ENCODE measurements at regions not wholly inside any gene's neighbourhood (a gene's known extent, or its start where the extent isn't known, plus 50 kb on each side); places are given as distances from the start of the nearest gene placed in this dataset.
"Not testable (repeated sequence)": the region's sequence is repeated elsewhere in the genome, so short reads cannot be mapped to it uniquely, and the experiment has no call there.

- DNase-seq (ENCODE audit: low read depth, low spot score) = no peak
- no peaks in the 10 kb centered on the region for H3K9me3 ChIP-seq (ENCODE audit: low read depth, low read length)
- no peaks in the 10 kb centered on the region for H3K36me3 ChIP-seq (ENCODE audit: insufficient read depth, low read length)
- H3K4me3 ChIP-seq = no peak overlapping the region
- no peak overlapping the region for H3K9ac ChIP-seq (ENCODE audit: insufficient read length)
- no peak overlapping the region for H3K27ac ChIP-seq
- TF ChIP-seq POLR2AphosphoS5 (IDR thresholded peaks at IDR 0.05; ENCODE audit: borderline replicate concordance, low read depth, low read length) (no peak), FOXP2 (optimal IDR thresholded peaks at IDR 0.05; ENCODE audit: control extremely low read depth, extremely low read length, insufficient read depth) (no peak), EZH2 (IDR thresholded peaks at IDR 0.05) (no peak)
These were observed 764.5 kb downstream of the TMTC2 start for GRCh38 chr12:83451189-83451588.

- DNase-seq (ENCODE audit: low read depth, low spot score) = no peak
- TF ChIP-seq EZH2 (IDR thresholded peaks at IDR 0.05) = no peak
- no peak for TF ChIP-seq POLR2AphosphoS5 (IDR thresholded peaks at IDR 0.05; ENCODE audit: borderline replicate concordance, low read depth, low read length)
- no peak for TF ChIP-seq FOXP2 (optimal IDR thresholded peaks at IDR 0.05; ENCODE audit: control extremely low read depth, extremely low read length, insufficient read depth)
These were observed 747.9 kb downstream of the TMTC2 start for GRCh38 chr12:83434600-83434999.

DNA sequence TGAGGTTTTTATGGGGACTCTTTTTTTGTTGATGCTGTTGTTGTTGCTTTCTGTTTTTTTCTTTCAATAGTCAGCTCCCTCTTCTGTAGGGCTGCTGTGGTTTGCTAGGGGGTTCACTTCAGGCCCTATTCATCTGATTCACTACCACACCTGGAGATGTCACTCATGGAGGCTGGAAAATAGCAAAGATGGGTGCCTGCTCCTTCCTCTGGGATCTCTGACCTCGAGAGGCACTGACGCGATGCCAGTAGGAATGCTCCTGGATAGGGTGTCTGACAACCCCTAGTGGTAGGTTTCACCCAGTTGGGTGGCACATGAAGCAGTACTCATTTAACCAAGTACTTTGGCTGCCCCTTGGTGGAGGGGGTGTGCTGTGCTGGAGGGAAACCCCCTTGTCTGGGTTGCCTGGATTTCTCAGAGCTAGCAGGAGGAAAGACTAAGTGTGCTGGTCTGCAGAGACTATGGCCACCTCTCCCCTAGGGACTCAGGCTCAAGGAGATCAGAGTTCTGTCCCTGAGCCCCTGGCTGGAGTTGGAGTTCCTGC is 745.5 kb downstream of the TMTC2 start:
- TF ChIP-seq EZH2 (IDR thresholded peaks at IDR 0.05) (no peak), POLR2AphosphoS5 (IDR thresholded peaks at IDR 0.05; ENCODE audit: borderline replicate concordance, low read depth, low read length) (no peak), FOXP2 (optimal IDR thresholded peaks at IDR 0.05; ENCODE audit: control extremely low read depth, extremely low read length, insufficient read depth) (no peak)
- no peak overlapping the region for H3K9ac ChIP-seq (ENCODE audit: insufficient read length)
- H3K4me3 ChIP-seq = no peak overlapping the region
- no peak overlapping the region for H3K27ac ChIP-seq
- H3K36me3 ChIP-seq (ENCODE audit: insufficient read depth, low read length) = no peaks in the 10 kb centered on the region
- DNase-seq (ENCODE audit: low read depth, low spot score) = no peak
- no peaks in the 10 kb centered on the region for H3K9me3 ChIP-seq (ENCODE audit: low read depth, low read length)

More at GRCh38 chr12:83434600-83434999, 747.9 kb downstream of the TMTC2 start:
- H3K36me3 ChIP-seq (ENCODE audit: insufficient read depth, low read length) = no peaks in the 10 kb centered on the region
- H3K9me3 ChIP-seq (ENCODE audit: low read depth, low read length) = no peaks in the 10 kb centered on the region
- H3K4me3 ChIP-seq = no peak overlapping the region
- no peak overlapping the region for H3K9ac ChIP-seq (ENCODE audit: insufficient read length)
- no peak overlapping the region for H3K27ac ChIP-seq

GRCh38 chr12:83427586-83428136 is 741.0 kb downstream of the TMTC2 start:
- H3K9me3 ChIP-seq (ENCODE audit: low read depth, low read length); H3K4me3 ChIP-seq; H3K9ac ChIP-seq (ENCODE audit: insufficient read length); H3K36me3 ChIP-seq (ENCODE audit: insufficient read depth, low read length); H3K27ac ChIP-seq; DNase-seq (ENCODE audit: low read depth, low spot score): not testable (repeated sequence)

- no peak overlapping the region for H3K9ac ChIP-seq (ENCODE audit: insufficient read length)
- no peak overlapping the region for H3K27ac ChIP-seq
- no peak overlapping the region for H3K4me3 ChIP-seq
- no peak for TF ChIP-seq EZH2 (IDR thresholded peaks at IDR 0.05)
- no peak for TF ChIP-seq FOXP2 (optimal IDR thresholded peaks at IDR 0.05; ENCODE audit: control extremely low read depth, extremely low read length, insufficient read depth)
- no peak for DNase-seq (ENCODE audit: low read depth, low spot score)
- no peaks in the 10 kb centered on the region for H3K9me3 ChIP-seq (ENCODE audit: low read depth, low read length)
- H3K36me3 ChIP-seq (ENCODE audit: insufficient read depth, low read length) = no peaks in the 10 kb centered on the region
These were observed 728.3 kb downstream of the TMTC2 start for GRCh38 chr12:83414981-83415380.

- Histone ChIP-seq H3K36me3 (ENCODE audit: insufficient read depth, low read length) (no peaks in the 10 kb centered on the region), H3K27ac (no peak overlapping the region), H3K9me3 (ENCODE audit: low read depth, low read length) (no peaks in the 10 kb centered on the region), H3K4me3 (peak overlapping the region; percentile 49), H3K9ac (ENCODE audit: insufficient read length) (no peak overlapping the region)
- DNase-seq (ENCODE audit: low read depth, low spot score) = peak; percentile 91
- no peak for TF ChIP-seq FOXP2 (optimal IDR thresholded peaks at IDR 0.05; ENCODE audit: control extremely low read depth, extremely low read length, insufficient read depth)
- peak; percentile 46; the same call in 1 of the 2 replicates for TF ChIP-seq POLR2AphosphoS5 (IDR thresholded peaks at IDR 0.05; ENCODE audit: borderline replicate concordance, low read depth, low read length)
These were observed 722.1 kb downstream of the TMTC2 start for GRCh38 chr12:83408851-83409250.

DNA sequence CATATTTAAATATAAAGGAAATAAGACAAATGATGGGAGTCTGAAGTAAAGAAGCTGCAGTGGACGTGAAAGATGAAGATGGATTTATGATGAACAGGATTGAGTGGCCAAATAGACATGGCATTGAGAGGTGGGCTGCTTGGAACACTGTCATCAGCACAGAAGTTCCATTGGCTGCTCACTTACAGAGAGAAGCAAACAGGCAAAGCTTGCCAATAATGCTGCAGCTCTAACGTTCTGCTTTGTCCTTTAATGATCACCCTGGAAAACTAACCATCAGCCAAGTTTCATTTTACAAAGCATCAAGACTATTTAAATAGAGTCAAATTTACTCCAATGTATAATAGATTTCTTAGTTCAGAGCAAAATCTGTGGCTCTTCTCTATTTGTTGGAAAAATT is 721.4 kb downstream of the TMTC2 start:
- DNase-seq (ENCODE audit: low read depth, low spot score) = no peak
- TF ChIP-seq POLR2AphosphoS5 (IDR thresholded peaks at IDR 0.05; ENCODE audit: borderline replicate concordance, low read depth, low read length) (no peak), EZH2 (IDR thresholded peaks at IDR 0.05) (no peak), FOXP2 (optimal IDR thresholded peaks at IDR 0.05; ENCODE audit: control extremely low read depth, extremely low read length, insufficient read depth) (no peak)

DNA sequence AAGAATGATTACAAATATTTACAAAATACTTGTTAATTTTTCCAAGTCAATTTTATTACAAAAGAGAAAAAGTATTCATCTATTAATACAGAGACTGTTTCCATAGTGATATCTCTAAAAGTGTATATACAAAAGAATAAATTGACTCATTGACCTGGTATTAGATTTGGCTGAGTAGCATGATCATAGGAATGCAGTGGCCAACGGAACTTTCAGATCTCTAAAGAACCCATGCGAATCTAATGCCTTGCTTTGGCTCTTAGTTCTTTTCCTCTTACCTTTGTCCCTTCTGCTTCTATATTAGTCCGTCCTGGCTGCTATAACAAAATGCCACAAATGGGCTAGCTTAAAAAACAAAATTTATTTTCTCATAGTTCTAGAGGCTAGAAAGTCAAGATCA is 717.8 kb downstream of the TMTC2 start:
- no peak for TF ChIP-seq FOXP2 (optimal IDR thresholded peaks at IDR 0.05; ENCODE audit: control extremely low read depth, extremely low read length, insufficient read depth)
- no peak for TF ChIP-seq POLR2AphosphoS5 (IDR thresholded peaks at IDR 0.05; ENCODE audit: borderline replicate concordance, low read depth, low read length)
- no peak for TF ChIP-seq EZH2 (IDR thresholded peaks at IDR 0.05)
- H3K9me3 ChIP-seq (ENCODE audit: low read depth, low read length) = no peaks in the 10 kb centered on the region
- no peak overlapping the region for H3K9ac ChIP-seq (ENCODE audit: insufficient read length)
- H3K36me3 ChIP-seq (ENCODE audit: insufficient read depth, low read length) = no peaks in the 10 kb centered on the region
- no peak for DNase-seq (ENCODE audit: low read depth, low spot score)
- no peak overlapping the region for H3K27ac ChIP-seq
- no peak overlapping the region for H3K4me3 ChIP-seq

More for the DNA sequence above, 721.4 kb downstream of the TMTC2 start:
- Histone ChIP-seq H3K9ac (ENCODE audit: insufficient read length) (no peak overlapping the region), H3K9me3 (ENCODE audit: low read depth, low read length) (no peaks in the 10 kb centered on the region), H3K36me3 (ENCODE audit: insufficient read depth, low read length) (no peaks in the 10 kb centered on the region), H3K27ac (no peak overlapping the region), H3K4me3 (no peak overlapping the region)

DNA sequence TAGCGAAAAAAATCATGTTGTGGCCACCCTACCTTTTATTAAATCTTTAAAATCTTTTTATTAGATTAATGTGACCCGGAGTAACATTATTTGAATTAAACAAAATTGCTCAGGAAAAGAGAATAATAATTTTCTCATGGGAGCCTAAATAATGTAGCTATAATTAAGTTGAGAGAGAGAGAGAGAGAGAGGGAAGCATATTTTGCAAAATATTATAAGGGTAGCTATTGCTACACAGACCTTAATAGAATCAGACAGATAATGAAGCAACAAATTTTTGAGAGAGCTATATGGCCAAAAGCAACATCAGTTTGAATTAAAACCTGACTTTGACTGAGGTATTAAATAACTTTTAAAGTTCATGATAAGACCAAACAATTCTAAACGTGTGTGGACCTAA is 703.5 kb downstream of the TMTC2 start:
- Histone ChIP-seq H3K9me3 (ENCODE audit: low read depth, low read length) (no peaks in the 10 kb centered on the region), H3K9ac (ENCODE audit: insufficient read length) (no peak overlapping the region), H3K27ac (no peak overlapping the region), H3K36me3 (ENCODE audit: insufficient read depth, low read length) (no peaks in the 10 kb centered on the region), H3K4me3 (no peak overlapping the region)
- no peak for TF ChIP-seq POLR2AphosphoS5 (IDR thresholded peaks at IDR 0.05; ENCODE audit: borderline replicate concordance, low read depth, low read length)
- no peak for TF ChIP-seq EZH2 (IDR thresholded peaks at IDR 0.05)
- no peak for DNase-seq (ENCODE audit: low read depth, low spot score)
